Nephron progenitor cell (in vitro differentiated cells): ENCODE measurements at regions not wholly inside any gene's neighbourhood (a gene's known extent, or its start where the extent isn't known, plus 50 kb on each side); places are given as distances from the start of the nearest gene placed in this dataset.

Source experiments
- DNase-seq: peaks from one replicate; pipeline ENCODE4 v3.0.0; 2021
- H3K27ac Mint-ChIP-seq: 2 replicates; pipeline ENCODE4 v1.8.0; 2021; ENCODE audit warnings: mild to moderate bottlenecking, moderate library complexity, mixed read lengths
- H3K27me3 Mint-ChIP-seq: 2 replicates; pipeline ENCODE4 v1.8.0; 2021; ENCODE audit warnings: mild to moderate bottlenecking, low read depth, mixed read lengths; ENCODE audit not compliant: poor library complexity
- H3K36me3 Mint-ChIP-seq: 2 replicates; pipeline ENCODE4 v1.8.0; 2021; ENCODE audit warnings: low read depth, mixed read lengths
- H3K4me1 Mint-ChIP-seq: 2 replicates; pipeline ENCODE4 v1.8.0; 2021; ENCODE audit warnings: mixed read lengths
- H3K4me3 Mint-ChIP-seq: 2 replicates; pipeline ENCODE4 v1.8.0; 2021; ENCODE audit warnings: mild to moderate bottlenecking, moderate library complexity, mixed read lengths
- H3K9me3 Mint-ChIP-seq: 2 replicates; pipeline ENCODE4 v1.8.0; 2021; ENCODE audit warnings: mild to moderate bottlenecking, moderate library complexity, mixed read lengths
- TF ChIP-seq, protein P1 (sequence below): fragments of 200-600 bp; sonication (generic); IDR thresholded peaks from 2 replicates; pipeline ENCODE4 v1.5.0; 2021; ENCODE audit warnings: antibody characterized with exemption

GRCh38 chr17:27222515-27222914 lies 71.4 kb upstream of the WSB1 start:
- peaks cover 15% of the 10 kb centered on the region for H3K27me3 Mint-ChIP-seq
- peaks cover 42% of the 10 kb centered on the region for H3K9me3 Mint-ChIP-seq
- no peak for DNase-seq
- no peak overlapping the region for H3K27ac Mint-ChIP-seq
- H3K4me3 Mint-ChIP-seq = no peak overlapping the region
- H3K36me3 Mint-ChIP-seq = no peaks in the 10 kb centered on the region
- no peaks in the 10 kb centered on the region for H3K4me1 Mint-ChIP-seq
- TF ChIP-seq, protein P1, sequence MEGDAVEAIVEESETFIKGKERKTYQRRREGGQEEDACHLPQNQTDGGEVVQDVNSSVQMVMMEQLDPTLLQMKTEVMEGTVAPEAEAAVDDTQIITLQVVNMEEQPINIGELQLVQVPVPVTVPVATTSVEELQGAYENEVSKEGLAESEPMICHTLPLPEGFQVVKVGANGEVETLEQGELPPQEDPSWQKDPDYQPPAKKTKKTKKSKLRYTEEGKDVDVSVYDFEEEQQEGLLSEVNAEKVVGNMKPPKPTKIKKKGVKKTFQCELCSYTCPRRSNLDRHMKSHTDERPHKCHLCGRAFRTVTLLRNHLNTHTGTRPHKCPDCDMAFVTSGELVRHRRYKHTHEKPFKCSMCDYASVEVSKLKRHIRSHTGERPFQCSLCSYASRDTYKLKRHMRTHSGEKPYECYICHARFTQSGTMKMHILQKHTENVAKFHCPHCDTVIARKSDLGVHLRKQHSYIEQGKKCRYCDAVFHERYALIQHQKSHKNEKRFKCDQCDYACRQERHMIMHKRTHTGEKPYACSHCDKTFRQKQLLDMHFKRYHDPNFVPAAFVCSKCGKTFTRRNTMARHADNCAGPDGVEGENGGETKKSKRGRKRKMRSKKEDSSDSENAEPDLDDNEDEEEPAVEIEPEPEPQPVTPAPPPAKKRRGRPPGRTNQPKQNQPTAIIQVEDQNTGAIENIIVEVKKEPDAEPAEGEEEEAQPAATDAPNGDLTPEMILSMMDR = no peak

DNA sequence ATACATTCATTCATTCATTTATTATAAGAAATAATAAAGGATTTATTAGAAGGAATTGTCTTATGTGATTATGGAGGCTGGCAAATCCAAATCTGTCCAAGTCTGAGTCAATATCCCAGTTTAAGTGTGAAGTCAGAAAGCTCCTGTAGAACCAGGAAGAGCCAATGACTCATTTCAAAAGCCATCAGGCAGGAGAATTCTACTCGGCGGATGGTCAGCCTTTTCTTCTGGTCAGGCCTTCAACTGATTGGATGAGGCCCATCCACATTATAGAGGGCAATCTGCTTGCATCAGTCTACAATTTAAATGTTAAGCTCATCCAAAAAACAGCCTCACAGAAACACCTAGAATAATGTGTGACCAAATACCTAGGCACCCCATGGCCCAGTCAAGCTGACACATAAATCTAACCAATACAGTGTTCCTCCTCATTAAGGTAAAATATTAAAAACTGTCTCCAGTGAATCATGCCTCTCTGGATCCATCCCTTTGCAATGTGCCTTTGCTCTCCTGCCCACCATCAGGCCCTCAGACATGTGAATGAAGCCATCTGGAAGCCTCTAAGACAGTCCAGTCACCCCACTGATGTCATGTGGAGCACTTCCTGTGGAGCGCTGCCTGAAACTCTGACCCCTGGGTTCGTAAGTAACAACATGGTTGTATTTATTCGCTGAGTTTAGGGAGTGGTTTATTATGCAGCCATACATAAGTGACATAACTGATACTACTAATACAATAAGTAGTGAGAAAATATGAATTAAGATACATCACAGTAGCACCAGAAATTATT lies 69.2 kb upstream of the WSB1 start:
- H3K9me3 Mint-ChIP-seq = peaks cover 41% of the 10 kb centered on the region
- no peak overlapping the region for H3K4me3 Mint-ChIP-seq
- TF ChIP-seq, protein P1 = no peak
- no peaks in the 10 kb centered on the region for H3K36me3 Mint-ChIP-seq
- DNase-seq = no peak
- peaks cover 10% of the 10 kb centered on the region for H3K27me3 Mint-ChIP-seq
- H3K27ac Mint-ChIP-seq = no peak overlapping the region
- H3K4me1 Mint-ChIP-seq = no peaks in the 10 kb centered on the region

DNA sequence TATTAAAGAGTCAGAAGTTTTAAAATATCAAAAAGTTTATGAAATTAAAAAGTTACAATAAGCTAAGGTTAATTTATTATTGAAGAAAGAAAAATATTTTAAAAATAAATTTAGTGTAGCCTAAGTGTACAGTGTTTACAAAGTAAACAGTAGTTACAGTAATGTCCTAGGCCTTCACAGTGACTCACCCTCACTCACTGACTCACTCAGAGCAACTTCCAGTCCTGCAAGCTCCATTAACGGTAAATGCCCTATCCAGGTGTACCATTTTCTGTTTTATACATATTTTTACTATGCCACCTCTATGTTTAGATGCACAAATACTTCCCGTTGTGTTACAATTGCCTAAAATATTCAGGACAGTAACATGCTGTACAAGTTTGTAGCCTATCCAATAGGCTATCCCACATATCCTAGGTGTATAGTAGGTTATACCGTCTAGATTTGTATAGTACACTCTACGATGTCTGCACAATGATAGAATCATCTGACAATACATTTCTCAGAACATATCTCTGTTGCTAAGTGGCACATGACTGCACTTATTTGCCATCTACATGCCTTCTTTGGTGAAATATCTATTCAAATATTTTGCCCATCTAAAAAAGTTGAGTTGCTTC lies 67.2 kb upstream of the WSB1 start:
- Mint-ChIP-seq H3K9me3 (peaks cover 37% of the 10 kb centered on the region), H3K4me3 (no peak overlapping the region), H3K36me3 (no peaks in the 10 kb centered on the region), H3K27ac (no peak overlapping the region), H3K27me3 (peaks cover 12% of the 10 kb centered on the region), H3K4me1 (no peaks in the 10 kb centered on the region)
- no peak for DNase-seq
- TF ChIP-seq, protein P1 = no peak

- no peaks in the 10 kb centered on the region for H3K36me3 Mint-ChIP-seq
Observed at GRCh38 chr17:27230996-27231395, 62.9 kb upstream of the WSB1 start.

GRCh38 chr17:27232328-27232727 lies 61.6 kb upstream of the WSB1 start:
- Mint-ChIP-seq H3K27me3 (peaks cover 16% of the 10 kb centered on the region), H3K27ac (no peak overlapping the region), H3K4me3 (no peak overlapping the region), H3K36me3 (no peaks in the 10 kb centered on the region), H3K9me3 (peaks cover 11% of the 10 kb centered on the region), H3K4me1 (no peaks in the 10 kb centered on the region)
- DNase-seq = no peak
- TF ChIP-seq, protein P1 = no peak

More at GRCh38 chr17:27230996-27231395, 62.9 kb upstream of the WSB1 start:
- peaks cover 16% of the 10 kb centered on the region for H3K27me3 Mint-ChIP-seq
- H3K4me1 Mint-ChIP-seq = no peaks in the 10 kb centered on the region
- no peak for DNase-seq
- TF ChIP-seq, protein P1 = no peak
- peaks cover 13% of the 10 kb centered on the region for H3K9me3 Mint-ChIP-seq
- no peak overlapping the region for H3K27ac Mint-ChIP-seq
- no peak overlapping the region for H3K4me3 Mint-ChIP-seq

- TF ChIP-seq, protein P1 = no peak
- H3K4me1 Mint-ChIP-seq = no peaks in the 10 kb centered on the region
- H3K27ac Mint-ChIP-seq = no peak overlapping the region
- H3K27me3 Mint-ChIP-seq = peaks cover 16% of the 10 kb centered on the region
- H3K4me3 Mint-ChIP-seq = no peak overlapping the region
- DNase-seq = no peak
- peaks cover 5% of the 10 kb centered on the region for H3K9me3 Mint-ChIP-seq
- H3K36me3 Mint-ChIP-seq = no peaks in the 10 kb centered on the region
Observed at GRCh38 chr17:27233059-27233458, 60.9 kb upstream of the WSB1 start.
